Stimulated activated CD8-positive, alpha-beta memory T cell treated with anti-CD3 and anti-CD28 coated beads, Interleukin-4, amount 100 ng/mL, for 1 hour (primary cell): ENCODE measurements at regions not wholly inside any gene's neighbourhood (a gene's known extent, or its start where the extent isn't known, plus 50 kb on each side); places are given as distances from the start of the nearest gene placed in this dataset.

Experiments used
- DNase-seq, 2 donors: peaks; one replicate each; pipeline ENCODE4 v3.0.0-alpha.2; 2020; ENCODE audit warnings: low read depth in 2 of 2, low spot score in 1 of 2

DNA sequence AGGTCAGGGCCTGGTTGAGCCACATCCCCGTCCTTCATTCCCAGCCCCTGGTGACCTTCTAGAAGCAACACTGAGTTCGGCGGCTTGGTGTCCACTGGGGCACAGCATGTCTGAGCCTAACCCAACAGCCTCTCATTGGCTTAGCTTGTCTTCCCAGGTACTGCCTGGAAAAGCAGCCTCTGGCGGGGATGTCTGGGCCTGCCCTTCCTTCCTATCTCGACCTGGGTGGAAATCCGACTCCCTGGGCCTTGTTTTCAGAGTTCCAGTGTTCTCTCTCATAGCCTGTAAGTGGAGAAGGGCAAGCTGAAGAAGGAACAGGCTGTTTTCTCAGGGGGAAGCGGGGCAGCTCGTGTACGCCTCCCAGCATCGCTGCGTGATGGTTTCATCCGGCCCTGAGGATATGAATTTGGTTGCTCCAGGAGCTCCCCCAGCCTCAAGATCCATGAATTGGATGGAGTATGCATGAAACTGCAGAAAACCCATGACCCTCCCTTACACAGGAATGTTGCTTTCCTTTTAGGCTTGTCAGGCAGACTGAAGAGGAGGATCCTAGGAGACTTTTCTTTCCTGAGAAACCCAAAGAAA, 116.5 kb upstream of the IRF2BP2 start:
- no peak for DNase-seq

DNA sequence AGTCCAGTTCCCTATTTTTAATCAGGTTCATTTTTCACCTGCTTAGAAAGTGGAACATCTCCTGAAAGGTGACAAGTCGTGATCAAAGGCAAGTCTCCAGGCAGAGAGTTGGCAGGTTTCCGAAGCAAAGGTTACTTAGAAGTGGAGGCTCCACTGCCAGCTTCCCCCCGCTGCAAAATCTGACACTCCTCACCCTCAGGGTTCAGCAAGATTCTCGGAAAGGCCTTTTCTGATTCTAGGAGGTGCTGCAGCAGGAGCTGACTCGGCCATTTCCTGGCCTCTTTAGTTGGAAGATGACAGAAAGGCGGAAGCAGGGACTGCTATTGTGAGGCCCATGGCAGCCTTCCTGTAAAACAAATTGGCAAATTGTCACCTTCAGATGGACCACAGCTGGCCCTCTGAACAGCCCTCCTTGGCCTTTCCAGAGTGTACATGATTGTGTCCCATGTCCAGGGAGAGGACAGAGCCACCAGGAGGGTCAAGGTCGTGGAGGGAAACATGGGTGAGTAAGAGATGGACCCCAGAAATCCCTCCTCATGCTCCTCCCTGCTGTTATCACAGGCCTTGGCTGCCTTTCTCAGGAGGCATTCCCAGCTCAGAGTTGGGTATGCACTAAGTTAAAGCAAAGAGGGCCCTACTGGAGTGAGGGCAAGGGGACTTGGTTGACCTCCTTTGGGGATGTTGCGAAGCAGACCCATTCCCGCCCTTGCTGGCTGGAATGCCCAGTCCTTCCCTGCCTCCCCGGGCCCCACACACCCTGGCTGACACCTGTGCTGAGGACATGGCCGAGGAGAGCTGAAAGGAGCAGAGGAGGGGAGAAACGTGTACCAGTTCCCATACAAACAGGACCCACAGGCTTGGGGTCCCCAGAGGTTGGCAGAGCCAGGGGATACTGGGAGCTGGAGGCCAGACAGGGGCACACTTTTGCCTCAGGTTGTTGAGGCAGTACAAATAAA, 115.5 kb upstream of the IRF2BP2 start:
- DNase-seq, result peak in 1 of 2 donors; percentile 28

DNA sequence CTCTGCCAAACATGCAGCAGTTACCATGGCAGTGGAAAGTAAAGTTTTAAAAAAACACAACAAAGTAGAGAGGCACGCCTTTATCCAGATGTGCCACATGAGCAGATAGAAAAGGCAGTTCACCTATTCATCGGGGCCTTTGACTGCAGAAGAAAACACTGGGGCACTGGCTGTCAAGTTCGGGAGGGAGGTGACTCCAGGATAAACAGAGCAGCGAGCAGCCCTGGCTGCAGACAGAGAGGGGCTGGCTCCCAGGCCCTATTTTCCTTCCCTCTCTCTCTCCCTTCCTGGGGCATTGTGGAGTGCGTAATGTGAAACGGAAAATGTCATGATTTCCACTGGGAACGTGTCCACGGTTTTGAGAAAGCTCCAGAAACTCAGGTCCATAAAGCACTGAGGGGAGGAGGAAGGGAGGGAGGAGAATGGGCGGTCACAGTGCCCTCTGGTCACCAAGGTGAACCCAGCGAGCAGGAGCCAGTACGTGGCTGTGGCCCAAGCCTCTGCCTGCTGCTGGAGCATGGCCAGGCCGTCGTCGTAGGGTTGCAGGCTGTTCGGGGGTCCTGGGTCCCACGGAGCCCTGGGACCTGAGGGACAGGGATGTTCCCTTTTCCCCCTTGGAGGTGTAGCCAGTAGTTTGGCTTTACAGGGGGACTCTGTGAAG, 114.7 kb upstream of the IRF2BP2 start:
- DNase-seq, result no peak

GRCh38 chr1:234722904-234723720, 113.1 kb upstream of the IRF2BP2 start:
- peak in 1 of 2 donors; percentile 27 for DNase-seq

DNA sequence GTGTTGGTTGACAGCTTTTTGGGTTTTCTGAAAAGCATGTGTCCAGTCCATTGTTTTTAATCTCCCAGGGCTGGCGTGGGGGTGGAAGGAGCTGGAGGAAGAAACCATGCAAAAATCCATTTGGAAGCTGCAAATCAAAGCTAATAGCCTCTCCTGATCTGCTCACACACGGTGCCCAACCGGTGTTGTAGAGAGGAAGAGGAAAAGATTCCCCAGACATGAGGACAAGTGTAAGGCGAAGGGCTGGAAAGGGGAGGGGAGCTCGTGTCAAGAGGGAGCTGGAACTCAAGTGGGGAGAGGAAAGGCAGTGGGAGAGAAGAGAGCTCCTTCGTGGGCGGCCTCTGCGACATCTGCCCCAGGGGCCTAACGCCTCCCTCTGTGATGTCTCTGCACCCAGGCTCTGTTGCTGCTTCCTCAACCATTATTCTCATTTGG, 112.3 kb upstream of the IRF2BP2 start:
- DNase-seq, result no peak

DNA sequence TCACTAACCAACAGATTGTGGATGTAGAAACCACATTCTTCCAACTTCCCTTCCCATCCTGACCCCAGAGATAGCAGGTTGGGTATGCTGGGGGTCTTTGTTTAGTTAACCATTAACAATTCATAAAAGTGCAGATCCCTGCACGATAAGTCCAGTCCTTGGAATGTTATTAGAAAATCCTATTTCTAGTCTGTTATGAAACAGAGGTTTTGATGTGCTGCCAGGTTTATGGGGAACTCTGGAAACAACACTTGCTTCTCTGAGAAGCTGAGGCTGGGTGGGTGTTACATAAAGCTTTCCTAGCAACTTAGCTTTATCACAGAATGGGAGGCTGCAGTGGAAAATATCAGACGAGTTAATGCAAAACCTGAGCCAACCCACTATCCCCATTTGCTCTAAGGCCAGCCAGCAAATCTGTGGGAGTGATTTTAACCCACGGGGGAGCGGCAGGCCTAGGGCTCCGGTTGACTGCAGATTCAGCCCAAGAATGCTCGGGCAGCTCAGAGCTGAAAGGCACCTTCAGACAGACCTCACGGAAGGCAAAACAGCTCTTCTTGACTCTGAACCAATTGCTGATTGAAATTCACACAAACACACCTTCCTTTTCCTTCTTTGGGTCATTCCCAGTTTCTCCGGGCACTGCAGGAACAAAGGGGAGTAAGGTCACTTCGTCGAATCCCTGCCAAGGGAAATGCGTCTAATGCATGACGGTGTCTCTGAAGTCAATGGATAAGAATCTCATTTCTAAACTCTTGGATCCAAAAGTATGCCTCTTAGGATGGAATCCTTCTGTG, 111.7 kb upstream of the IRF2BP2 start:
- DNase-seq, result no peak

GRCh38 chr1:234720709-234721441, 110.9 kb upstream of the IRF2BP2 start:
- no peak for DNase-seq

- DNase-seq, result no peak
Measured at GRCh38 chr1:234719454-234720251, 109.7 kb upstream of the IRF2BP2 start.

- DNase-seq, result no peak
Measured at GRCh38 chr1:234718496-234719453, 108.8 kb upstream of the IRF2BP2 start.

DNA sequence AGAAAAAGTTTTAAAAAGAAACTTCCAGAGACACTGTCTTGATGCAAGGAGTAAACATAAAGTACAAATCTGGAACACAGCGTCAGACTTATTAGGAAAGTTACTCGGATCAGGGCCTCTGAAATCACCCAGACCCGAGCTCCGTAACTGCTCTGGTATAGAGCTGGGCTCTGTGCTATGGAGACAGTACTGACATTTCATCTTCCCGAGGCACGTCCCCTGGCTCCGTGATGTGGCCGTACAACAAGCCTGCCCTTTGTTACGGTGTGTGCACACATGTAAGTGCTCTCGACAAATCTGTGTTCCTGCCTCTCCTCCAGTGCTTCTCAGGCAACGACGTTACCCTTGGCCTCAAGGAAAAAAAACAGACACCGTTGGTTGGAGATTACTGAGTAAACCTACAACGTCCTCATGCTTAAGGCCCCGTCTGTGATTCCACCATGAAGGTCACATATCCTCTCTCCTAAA, 107.0 kb upstream of the IRF2BP2 start:
- no peak for DNase-seq

DNA sequence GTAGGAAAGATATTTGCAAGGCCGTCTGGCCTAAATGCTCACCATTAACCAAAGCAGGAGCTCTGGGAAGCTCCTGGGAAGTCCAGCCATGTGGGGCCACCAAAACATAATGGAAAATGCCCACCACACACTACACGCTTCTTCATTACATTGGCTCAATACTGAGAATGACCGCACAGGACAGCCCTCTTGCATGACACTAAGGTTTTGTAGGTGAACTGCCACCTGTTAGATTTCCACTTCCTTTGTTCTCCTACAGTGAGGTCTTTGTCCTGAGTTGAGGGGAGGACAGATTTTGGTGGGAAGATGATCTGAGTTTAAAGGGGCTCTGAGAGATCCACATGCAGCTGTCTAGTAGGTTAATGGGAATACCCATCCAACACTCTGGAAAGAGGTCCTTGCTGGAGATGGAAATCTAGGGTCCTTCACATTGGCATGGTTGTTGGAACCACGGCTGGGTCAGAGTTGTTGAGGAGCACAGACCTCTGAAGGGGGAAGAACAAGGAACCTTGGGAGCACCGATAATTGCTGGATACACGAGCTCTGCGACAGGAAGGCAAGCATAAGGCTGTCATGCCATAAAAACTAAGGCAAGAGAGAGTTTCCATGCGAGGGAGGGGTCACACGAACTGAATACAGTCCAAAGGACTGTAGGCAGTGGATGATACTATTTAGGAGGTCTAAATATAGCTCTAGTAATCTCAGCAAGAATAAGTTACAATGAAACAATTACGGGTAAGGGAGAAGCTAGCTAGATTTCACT, 105.5 kb upstream of the IRF2BP2 start:
- no peak for DNase-seq

DNA sequence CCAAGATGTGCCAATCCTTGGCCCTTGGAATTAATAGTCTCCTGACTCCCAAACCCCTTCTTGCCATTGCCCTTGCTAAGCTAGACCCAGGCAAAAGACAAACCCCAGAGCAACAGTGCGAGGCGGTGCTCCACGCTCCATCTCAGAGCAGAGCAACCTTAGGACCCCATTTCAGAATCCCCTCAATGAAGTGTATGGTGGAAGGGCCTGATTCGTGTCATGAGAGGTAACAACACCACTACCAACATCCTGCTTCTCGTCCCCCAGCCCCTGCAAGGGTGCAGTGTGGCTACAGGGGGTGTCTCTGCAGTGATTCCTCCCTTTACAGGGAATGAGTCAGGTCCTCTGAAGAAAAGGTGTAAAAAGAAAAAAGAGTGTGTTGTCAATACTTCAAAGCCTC, 103.9 kb upstream of the IRF2BP2 start:
- DNase-seq, result no peak

DNA sequence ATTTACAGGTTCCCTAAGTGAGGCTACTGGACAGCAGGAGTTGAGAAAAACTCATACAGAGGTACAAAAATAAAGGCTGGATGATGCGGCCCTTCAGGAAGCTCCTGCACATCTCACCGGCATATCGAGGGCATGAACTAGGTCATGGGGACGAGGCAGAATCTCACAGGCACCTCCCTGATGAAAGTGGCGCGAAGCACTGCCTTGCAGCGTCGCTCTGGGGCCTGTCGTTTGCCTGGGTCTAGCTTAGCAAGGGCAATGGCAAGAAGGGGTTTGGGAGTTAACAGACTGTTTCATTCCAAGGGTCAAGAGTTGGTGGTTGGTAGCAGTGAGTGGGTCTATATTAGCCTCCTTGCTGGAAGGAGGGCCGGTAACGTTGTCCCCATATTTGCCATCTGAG, 103.5 kb upstream of the IRF2BP2 start:
- no peak for DNase-seq

GRCh38 chr1:234712891-234713305, 102.9 kb upstream of the IRF2BP2 start:
- DNase-seq, result no peak

- DNase-seq, result no peak
Measured at GRCh38 chr1:234710936-234711724, 101.2 kb upstream of the IRF2BP2 start.

GRCh38 chr1:234710381-234710780, 100.4 kb upstream of the IRF2BP2 start:
- no peak for DNase-seq
